ENCODE measurements at regions not wholly inside any gene's neighbourhood (a gene's known extent, or its start where the extent isn't known, plus 50 kb on each side); places are given as distances from the start of the nearest gene placed in this dataset.

DNA sequence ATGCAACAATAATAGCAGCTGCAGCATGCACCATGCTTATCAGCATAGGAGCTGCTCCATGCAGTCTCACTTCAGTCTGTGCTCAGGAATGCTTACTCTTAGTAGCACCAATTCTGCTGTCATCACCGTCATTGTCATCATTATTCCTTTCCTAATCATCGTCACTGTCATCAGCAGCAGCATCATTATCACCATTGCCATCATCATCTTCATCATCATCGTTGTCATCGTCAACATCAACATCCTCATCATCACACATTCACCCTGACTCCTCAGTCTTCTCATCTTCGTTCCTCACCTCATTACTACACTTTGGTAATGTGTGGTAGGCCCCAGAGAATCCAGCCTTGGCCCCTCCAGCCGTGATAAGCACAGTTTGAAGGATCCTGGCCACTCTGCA is 545.0 kb downstream of the TNS3 start:
- no peak for TF ChIP-seq EZH2phosphoT487 (IDR thresholded peaks at IDR 0.05)
- TF ChIP-seq, protein P1, sequence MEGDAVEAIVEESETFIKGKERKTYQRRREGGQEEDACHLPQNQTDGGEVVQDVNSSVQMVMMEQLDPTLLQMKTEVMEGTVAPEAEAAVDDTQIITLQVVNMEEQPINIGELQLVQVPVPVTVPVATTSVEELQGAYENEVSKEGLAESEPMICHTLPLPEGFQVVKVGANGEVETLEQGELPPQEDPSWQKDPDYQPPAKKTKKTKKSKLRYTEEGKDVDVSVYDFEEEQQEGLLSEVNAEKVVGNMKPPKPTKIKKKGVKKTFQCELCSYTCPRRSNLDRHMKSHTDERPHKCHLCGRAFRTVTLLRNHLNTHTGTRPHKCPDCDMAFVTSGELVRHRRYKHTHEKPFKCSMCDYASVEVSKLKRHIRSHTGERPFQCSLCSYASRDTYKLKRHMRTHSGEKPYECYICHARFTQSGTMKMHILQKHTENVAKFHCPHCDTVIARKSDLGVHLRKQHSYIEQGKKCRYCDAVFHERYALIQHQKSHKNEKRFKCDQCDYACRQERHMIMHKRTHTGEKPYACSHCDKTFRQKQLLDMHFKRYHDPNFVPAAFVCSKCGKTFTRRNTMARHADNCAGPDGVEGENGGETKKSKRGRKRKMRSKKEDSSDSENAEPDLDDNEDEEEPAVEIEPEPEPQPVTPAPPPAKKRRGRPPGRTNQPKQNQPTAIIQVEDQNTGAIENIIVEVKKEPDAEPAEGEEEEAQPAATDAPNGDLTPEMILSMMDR (IDR thresholded peaks at IDR 0.05), result no peak
